ENCODE measurements at regions not wholly inside any gene's neighbourhood (a gene's known extent, or its start where the extent isn't known, plus 50 kb on each side); places are given as distances from the start of the nearest gene placed in this dataset.

DNA sequence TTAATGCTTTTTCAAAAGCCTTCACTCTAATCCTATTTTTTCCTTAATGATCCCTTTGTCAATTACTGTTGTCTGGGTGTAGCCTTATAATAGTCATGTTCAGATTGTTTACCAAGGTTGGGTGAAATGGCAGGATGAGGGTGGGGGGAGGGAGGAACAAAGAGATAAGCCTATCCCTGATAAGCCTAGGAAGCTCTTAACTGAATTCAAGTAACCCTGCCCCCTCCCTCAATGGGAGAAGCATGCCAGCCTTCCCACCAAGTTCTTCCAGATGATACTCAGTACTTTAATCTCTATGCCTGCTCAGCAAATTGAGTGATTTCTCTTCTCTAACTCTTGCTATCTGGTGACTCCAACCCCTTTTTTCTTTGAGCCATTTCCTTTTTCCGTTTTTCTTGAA is 180.3 kb upstream of the ETAA1 start:
- no TSS peak for BruUV-seq (replicated peaks)
- SMC1A ChIA-PET (ENCODE audit: uncharacterized antibody, unreplicated experiment): no interaction called here
- FAIRE-seq: no peak
- Histone ChIP-seq H3K36me3 (ENCODE audit: control insufficient read depth in 2 of 2, insufficient read depth in 2 of 2, low read length in 1 of 2) (no peaks in the 10 kb centered on the region), H3K4me1 (ENCODE audit: control insufficient read depth, insufficient read depth, low read length) (no peaks in the 10 kb centered on the region), H3K4me3 (no peak overlapping the region), H3K27me3 (replicated peaks in 1 of 2; ENCODE audit: control insufficient read depth in 2 of 2, insufficient read depth in 2 of 2, low read length in 1 of 2) (no peaks in the 10 kb centered on the region), H3K79me2 (ENCODE audit: control insufficient read depth, insufficient read depth, low read length) (no peaks in the 10 kb centered on the region), H3K4me2 (ENCODE audit: control insufficient read depth, insufficient read depth) (no peak overlapping the region), H3K9ac (ENCODE audit: control insufficient read depth, insufficient read depth, low read length) (no peak overlapping the region), H3K27ac (ENCODE audit: control insufficient read depth, insufficient read depth) (no peak overlapping the region), H2AFZ (ENCODE audit: control insufficient read depth, low read depth, low read length) (no peak overlapping the region), H4K20me1 (ENCODE audit: control insufficient read depth, insufficient read depth) (no peaks in the 10 kb centered on the region), H3K9me3 (replicated peaks; ENCODE audit: control insufficient read depth, insufficient read depth, low read length) (no peaks in the 10 kb centered on the region)
- CTCF ChIA-PET: no interaction called here
- TF ChIP-seq, protein P1, sequence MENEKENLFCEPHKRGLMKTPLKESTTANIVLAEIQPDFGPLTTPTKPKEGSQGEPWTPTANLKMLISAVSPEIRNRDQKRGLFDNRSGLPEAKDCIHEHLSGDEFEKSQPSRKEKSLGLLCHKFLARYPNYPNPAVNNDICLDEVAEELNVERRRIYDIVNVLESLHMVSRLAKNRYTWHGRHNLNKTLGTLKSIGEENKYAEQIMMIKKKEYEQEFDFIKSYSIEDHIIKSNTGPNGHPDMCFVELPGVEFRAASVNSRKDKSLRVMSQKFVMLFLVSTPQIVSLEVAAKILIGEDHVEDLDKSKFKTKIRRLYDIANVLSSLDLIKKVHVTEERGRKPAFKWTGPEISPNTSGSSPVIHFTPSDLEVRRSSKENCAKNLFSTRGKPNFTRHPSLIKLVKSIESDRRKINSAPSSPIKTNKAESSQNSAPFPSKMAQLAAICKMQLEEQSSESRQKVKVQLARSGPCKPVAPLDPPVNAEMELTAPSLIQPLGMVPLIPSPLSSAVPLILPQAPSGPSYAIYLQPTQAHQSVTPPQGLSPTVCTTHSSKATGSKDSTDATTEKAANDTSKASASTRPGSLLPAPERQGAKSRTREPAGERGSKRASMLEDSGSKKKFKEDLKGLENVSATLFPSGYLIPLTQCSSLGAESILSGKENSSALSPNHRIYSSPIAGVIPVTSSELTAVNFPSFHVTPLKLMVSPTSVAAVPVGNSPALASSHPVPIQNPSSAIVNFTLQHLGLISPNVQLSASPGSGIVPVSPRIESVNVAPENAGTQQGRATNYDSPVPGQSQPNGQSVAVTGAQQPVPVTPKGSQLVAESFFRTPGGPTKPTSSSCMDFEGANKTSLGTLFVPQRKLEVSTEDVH (IDR thresholded peaks at IDR 0.05; ENCODE audit: low read depth, partially characterized antibody): no peak
- TF ChIP-seq EZH2 (IDR thresholded peaks at IDR 0.05; ENCODE audit: borderline replicate concordance, control insufficient read depth, low read depth, low read length): no peak
- no peak for TF ChIP-seq MYB (IDR thresholded peaks at IDR 0.05; ENCODE audit: borderline replicate concordance, low read depth, low read length)
- DNase-seq (ENCODE audit: low read depth, low spot score): no peak
- RAD21 ChIA-PET (ENCODE audit: unreplicated experiment): no interaction called here
- POLR2A ChIA-PET: no interaction called here
- in situ Hi-C loops (cut with MboI): no loop called here
- no peak for ATAC-seq
- intact Hi-C loops (cut with micrococcal nuclease; ENCODE audit: unreplicated experiment): no loop called here
- 0% methylated on average over 1 of the region's 1 CpG for WGBS (ENCODE audit: insufficient coverage, insufficient replicate concordance, low lambda C conversion rate, missing lambda C conversion rate)

DNA sequence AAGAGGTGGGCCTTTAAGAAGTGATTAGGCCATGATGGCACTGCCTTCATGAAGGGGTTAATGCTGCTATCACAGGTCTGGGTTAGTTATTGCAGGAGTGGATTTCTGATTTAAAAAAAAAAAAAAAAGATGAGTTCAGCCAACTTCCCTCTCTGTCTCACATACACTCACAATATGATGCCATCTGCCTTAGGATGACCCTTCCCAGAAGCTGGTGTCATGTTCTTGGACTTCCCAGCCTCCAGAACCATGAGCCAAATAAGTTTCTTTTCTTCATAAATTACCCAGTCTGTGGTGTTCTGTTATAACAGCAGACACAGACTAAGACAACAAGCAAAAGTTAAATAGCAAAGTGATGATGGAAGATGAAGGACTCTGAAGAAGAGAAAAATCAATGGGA is 179.7 kb upstream of the ETAA1 start:
- POLR2A ChIA-PET: no interaction called here
- FAIRE-seq: no peak
- in situ Hi-C loops (cut with MboI): no loop called here
- TF ChIP-seq SREBF2 (IDR thresholded peaks at IDR 0.05; ENCODE audit: low read length) (no peak), RELA (IDR thresholded peaks at IDR 0.05; ENCODE audit: borderline replicate concordance, partially characterized antibody) (no peak), EP300 (IDR thresholded peaks at IDR 0.05; ENCODE audit: borderline replicate concordance in 1 of 2, control insufficient read depth in 1 of 2, low read depth in 2 of 2, low read length in 2 of 2) (no peak), PAX5 (IDR thresholded peaks at IDR 0.05; ENCODE audit: borderline replicate concordance, low read depth, low read length) (no peak), RAD51 (IDR thresholded peaks at IDR 0.05) (no peak), NR2F1 (conservative IDR thresholded peaks at IDR 0.05) (no peak), BRCA1 (IDR thresholded peaks at IDR 0.05; ENCODE audit: low read depth, low read length) (no peak), DPF2 (IDR thresholded peaks at IDR 0.05) (no peak), ZSCAN29 (IDR thresholded peaks at IDR 0.05) (no peak), RAD21 (IDR thresholded peaks at IDR 0.05; ENCODE audit: insufficient read depth, low read depth, low read length) (no peak)
- TF ChIP-seq, protein P2, sequence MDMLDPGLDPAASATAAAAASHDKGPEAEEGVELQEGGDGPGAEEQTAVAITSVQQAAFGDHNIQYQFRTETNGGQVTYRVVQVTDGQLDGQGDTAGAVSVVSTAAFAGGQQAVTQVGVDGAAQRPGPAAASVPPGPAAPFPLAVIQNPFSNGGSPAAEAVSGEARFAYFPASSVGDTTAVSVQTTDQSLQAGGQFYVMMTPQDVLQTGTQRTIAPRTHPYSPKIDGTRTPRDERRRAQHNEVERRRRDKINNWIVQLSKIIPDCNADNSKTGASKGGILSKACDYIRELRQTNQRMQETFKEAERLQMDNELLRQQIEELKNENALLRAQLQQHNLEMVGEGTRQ (IDR thresholded peaks at IDR 0.05; ENCODE audit: borderline replicate concordance, low read depth, low read length): no peak

More for the DNA sequence above, 179.7 kb upstream of the ETAA1 start:
- H3K4me1 ChIP-seq (ENCODE audit: control insufficient read depth, insufficient read depth, low read length): no peaks in the 10 kb centered on the region
- ChIA-PET SMC1A (ENCODE audit: uncharacterized antibody, unreplicated experiment) (no interaction called here), RAD21 (ENCODE audit: unreplicated experiment) (no interaction called here), CTCF (interaction anchor here (0.6 kb wide), 1 partner anchor 20 kb away, joined by 3 read pairs; no protein-coding TSS in a partner anchor)
- H3K4me3 ChIP-seq: no peak overlapping the region
- no peak overlapping the region for H3K27ac ChIP-seq (ENCODE audit: control insufficient read depth, insufficient read depth)
- no peaks in the 10 kb centered on the region for H4K20me1 ChIP-seq (ENCODE audit: control insufficient read depth, insufficient read depth)
- no peak overlapping the region for H2AFZ ChIP-seq (ENCODE audit: control insufficient read depth, low read depth, low read length)
- intact Hi-C loops (cut with micrococcal nuclease; ENCODE audit: unreplicated experiment): no loop called here
- ATAC-seq (no peak), DNase-seq (ENCODE audit: low read depth, low spot score) (no peak)
- no peaks in the 10 kb centered on the region for H3K36me3 ChIP-seq (ENCODE audit: control insufficient read depth in 2 of 2, insufficient read depth in 2 of 2, low read length in 1 of 2)
- H3K27me3 ChIP-seq (replicated peaks in 1 of 2; ENCODE audit: control insufficient read depth in 2 of 2, insufficient read depth in 2 of 2, low read length in 1 of 2): no peaks in the 10 kb centered on the region
- no peaks in the 10 kb centered on the region for H3K9me3 ChIP-seq (replicated peaks; ENCODE audit: control insufficient read depth, insufficient read depth, low read length)
- no TSS peak for BruUV-seq (replicated peaks)
- no peak overlapping the region for H3K9ac ChIP-seq (ENCODE audit: control insufficient read depth, insufficient read depth, low read length)
- no peak overlapping the region for H3K4me2 ChIP-seq (ENCODE audit: control insufficient read depth, insufficient read depth)
- H3K79me2 ChIP-seq (ENCODE audit: control insufficient read depth, insufficient read depth, low read length): no peaks in the 10 kb centered on the region

All from GM12878 (cell line).